ENCODE measurements at regions not wholly inside any gene's neighbourhood (a gene's known extent, or its start where the extent isn't known, plus 50 kb on each side); places are given as distances from the start of the nearest gene placed in this dataset.

- TF ChIP-seq CTCF (IDR thresholded peaks at IDR 0.05; ENCODE audit: low read depth, low read length, poor library complexity, severe bottlenecking) (no peak), EZH2phosphoT487 (IDR thresholded peaks at IDR 0.05; ENCODE audit: borderline replicate concordance, low read length) (no peak)
Measured at GRCh38 chr12:93007544-93007943, 78.4 kb upstream of the EEA1 start.

Data from DOHH2 (cell line).